HG02981 (cell line): ENCODE measurements at regions not wholly inside any gene's neighbourhood (a gene's known extent, or its start where the extent isn't known, plus 50 kb on each side); places are given as distances from the start of the nearest gene placed in this dataset.

Experiments used
- ATAC-seq: cut with Tn5 transposase; IDR thresholded peaks from one replicate; pipeline ENCODE4 v1.9.1; 2021; ENCODE audit warnings: mild to moderate bottlenecking, moderate library complexity; ENCODE audit not compliant: unreplicated experiment

DNA sequence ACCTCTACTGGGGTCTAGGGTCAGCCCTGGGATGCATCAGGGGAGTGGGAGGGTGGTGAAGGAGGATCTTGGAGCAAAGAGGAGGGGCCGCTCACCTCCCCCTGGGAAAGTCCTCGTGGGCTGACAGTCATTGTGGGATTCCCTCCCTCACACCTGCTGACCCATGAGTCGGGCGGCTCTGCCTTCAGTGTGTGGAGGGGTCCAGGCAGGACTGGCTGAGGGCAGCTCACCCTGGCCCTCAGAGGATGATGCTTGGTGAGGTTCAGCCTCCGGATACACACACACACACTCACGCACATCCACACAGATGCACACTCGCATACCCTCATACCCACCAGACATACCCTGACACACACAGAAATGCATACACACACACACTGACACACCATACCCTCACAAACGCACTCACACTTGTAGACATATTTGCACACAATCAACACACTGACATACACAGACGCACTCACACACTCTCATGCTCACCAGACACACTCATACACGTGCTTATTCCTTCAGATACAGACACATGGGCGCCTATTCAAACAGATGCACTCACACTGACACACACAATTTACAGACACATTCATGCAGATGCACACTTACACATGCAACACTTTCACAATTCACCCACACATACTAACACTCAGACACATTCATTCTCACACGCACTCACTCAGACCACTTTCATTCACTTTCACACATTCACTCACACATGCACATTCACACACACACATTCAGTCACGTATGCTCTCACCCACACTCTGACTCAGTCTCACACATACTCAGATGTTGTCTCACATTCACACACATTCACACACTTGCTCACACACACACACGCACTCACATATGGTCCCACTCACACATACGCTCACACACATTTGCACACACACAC is 105.1 kb upstream of the RPL38 start:
- no peak for ATAC-seq

GRCh38 chr17:74099442-74100340 is 103.8 kb upstream of the RPL38 start:
- ATAC-seq: no peak

DNA sequence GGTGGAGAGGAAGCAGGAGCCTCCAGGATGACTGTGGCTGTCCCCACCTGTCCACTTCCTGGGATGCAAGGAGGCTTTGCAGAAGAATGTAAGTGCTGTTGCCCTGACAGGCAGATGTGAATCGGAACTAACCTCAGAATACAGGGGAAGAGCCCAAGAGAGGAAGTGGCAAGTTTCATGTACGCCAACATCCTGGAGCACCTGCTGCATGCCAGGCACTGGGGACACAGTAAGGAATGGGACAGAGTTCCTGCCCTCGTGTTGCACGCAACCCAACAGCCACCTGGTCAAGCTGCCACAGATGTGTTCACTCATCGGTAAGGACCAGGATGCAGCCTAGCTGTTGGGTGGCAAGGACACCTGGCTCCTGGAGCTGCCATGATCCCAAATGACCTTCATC is 98.6 kb upstream of the RPL38 start:
- ATAC-seq: no peak

- ATAC-seq: no peak
These were observed 96.4 kb upstream of the RPL38 start for GRCh38 chr17:74107107-74107506.

DNA sequence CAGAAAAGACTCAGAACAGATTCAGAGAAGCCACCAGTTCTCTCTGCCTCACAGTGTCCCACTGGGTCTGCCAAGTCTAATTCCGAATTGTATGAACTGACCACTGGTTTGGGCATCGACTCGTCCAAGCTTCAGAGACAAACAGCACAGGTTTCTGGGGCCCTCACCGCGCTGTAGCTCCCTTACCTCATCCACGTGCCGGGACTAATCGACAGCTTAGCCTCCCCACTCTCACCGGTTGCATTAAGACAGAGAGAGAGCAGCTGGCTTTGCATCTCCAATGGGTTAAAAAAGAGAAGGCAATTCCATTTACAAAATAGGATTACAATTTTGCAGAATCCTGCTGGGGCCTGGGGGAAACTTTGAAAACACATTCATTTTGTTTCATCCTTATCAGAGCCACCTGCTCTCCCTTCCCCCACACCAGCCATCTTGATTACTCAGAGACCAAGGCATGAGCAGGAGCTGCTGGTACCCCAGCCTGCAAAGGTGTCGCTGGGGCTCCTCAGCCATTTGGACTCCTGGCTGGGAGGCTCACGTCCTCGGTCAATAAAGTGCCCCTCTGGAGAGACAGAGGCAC is 95.3 kb upstream of the RPL38 start:
- ATAC-seq: no peak

GRCh38 chr17:74110467-74110866 is 93.0 kb upstream of the RPL38 start:
- no peak for ATAC-seq

- no peak for ATAC-seq
These were observed 90.2 kb upstream of the RPL38 start for GRCh38 chr17:74113326-74113725.

DNA sequence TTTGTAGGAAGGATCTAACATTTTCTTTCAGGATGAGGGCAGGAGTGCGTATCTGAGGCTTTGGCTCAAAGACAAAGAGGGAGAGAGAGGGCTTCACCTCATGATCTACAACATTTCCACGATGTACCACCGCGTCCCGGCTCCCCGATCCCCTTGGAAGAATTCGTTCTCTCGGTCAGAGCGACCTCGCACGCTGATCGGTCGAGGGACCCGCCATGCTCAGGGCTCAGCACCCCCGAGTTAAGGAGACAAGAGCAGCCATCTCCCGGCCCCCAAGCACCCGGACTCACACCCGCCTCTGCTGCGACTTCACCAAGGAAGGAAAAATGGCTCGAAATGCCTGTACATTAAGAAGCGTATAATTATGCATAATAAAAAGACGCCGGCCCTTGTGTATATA is 89.5 kb upstream of the RPL38 start:
- ATAC-seq: no peak

GRCh38 chr17:74114881-74115470 is 88.5 kb upstream of the RPL38 start:
- no peak for ATAC-seq

- no peak for ATAC-seq
These were observed 87.9 kb upstream of the RPL38 start for GRCh38 chr17:74115586-74115985.

DNA sequence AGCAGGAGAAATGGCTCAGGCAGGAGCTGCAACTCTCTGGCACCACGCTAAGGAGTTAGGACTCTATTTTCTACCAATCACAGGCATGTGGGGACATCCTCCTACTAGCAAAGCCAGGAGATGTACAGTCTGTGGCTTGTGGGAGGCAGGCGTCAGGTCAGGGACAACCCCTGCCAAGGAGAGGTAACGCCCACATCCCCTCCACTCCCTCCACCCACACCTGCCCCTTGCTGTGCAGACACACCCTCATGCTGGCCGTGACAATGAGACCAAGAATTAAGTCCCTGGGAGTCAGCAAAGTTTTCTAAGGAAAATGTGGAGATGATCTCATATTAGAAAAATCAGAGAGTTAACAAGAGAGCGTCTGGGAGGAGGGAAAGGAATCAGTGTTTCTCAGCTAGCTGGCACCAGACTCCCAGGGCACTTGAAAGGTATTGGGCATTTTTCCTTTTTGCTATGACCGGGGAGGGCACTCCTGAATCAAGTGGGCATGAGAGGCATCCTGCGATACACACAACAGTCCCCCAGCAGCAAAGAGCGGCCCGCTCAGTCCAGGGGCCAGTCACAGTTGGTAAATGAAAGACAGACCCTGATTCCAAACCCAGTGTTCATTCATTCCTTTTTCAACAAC is 87.3 kb upstream of the RPL38 start:
- ATAC-seq: no peak

DNA sequence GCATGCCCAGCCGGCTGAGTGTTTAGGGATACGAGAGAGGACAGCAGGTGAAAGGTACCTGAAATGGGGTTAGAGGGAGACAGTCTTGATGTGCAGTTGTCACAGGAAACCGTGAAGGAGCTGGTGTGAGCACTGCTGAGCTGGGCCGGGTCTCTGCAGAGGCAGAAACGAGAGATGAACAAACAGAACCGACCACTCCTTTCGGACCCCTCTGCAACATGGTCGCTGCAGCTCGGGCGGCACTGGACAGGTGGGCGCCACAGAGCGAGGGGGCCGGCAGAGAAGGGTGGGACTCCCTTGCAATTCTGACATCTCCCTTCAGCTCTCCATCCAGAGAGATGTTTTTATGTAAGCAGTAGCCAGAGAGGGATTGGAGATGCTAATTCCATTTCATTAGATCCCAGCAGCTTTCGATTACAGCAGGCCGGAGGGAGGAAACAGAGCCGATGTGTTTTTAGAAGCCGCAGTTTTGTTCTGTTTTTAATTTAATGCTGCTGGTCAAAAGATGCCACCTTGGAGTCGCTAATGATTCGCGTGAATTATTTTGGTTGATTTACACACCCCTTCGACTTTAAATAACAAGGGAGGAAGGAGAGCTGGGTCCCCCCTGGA is 86.3 kb upstream of the RPL38 start:
- no peak for ATAC-seq

DNA sequence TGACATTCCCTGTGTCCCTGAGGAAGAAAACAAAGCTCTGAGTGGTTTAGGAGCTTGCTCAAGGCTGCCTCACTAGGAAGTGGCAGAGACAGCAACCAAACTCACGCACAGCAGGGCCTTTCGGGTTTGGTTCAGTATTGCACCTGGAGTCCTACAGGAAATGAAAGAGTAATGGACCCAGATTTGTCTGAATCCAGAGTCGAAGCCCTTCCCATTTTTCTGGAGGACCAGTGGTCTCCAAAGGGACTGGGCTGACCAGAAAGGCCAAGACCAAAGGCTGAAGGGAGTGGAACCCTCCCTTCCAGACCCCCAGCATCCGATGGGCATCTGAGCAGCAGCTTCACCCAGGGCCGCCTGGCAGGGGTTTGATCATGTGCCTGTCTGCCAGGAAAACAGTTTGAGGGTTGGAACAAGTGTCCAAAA is 85.5 kb upstream of the RPL38 start:
- no peak for ATAC-seq

GRCh38 chr17:74118504-74118903 is 85.0 kb upstream of the RPL38 start:
- ATAC-seq: no peak

DNA sequence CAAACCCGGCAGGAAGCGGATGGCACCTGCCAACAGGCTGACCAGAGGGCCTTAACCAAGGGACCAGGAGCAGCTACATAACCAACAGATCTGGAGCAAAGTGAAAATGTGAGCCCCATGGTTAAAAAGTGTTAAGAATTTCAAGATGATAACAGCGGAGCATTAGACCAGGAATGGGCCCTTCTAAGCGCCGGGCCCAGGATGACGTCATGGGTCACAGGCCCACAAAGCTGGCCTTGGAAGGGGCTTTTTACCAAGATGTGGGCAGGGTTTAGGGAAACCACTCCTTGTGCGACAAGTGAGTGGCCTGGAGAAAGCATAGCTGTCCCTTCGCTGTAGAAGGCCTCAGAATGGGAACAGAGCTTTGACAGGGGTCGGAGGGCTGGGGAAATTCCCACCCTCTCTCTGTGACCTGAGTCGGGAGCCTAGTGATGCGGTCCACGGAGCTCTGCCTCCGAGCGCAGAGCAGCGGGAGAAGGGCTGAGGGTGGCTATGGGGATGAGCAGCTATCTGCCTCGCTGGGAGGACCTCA is 84.4 kb upstream of the RPL38 start:
- ATAC-seq: no peak

DNA sequence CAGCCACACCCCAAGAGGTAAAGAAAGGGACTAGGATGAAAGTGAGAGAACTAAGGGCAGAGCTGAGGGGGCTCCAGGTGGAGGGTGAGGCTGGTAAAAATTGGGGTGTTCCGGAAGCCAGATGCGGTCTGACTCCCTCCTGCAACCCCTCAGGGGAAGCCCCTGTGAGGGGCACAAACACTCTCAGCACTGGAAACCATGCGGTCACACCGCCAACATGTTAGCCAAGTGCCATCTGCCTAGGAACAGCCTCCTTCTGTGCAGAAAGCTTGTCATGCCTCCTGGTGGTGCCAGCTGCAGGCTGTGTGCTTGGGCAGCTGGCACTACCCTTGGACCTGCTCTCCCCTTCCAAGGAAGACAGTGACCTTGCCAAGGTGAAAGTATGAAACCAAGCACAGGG is 83.5 kb upstream of the RPL38 start:
- no peak for ATAC-seq

- ATAC-seq: no peak
These were observed 80.1 kb upstream of the RPL38 start for GRCh38 chr17:74123350-74123749.

- no peak for ATAC-seq
These were observed 79.5 kb upstream of the RPL38 start for GRCh38 chr17:74123866-74124444.

GRCh38 chr17:74125156-74125555 is 78.3 kb upstream of the RPL38 start:
- no peak for ATAC-seq
